Erythroblast (primary cell): ENCODE measurements at regions not wholly inside any gene's neighbourhood (a gene's known extent, or its start where the extent isn't known, plus 50 kb on each side); places are given as distances from the start of the nearest gene placed in this dataset.

Experiments
- GATA1 ChIP-seq: IDR thresholded peaks from 2 replicates; pipeline ENCODE4 v1.6.1; 2011; ENCODE audit warnings: low read depth, mild to moderate bottlenecking, control low read depth, low read length, moderate library complexity
- POLR2A ChIP-seq: IDR thresholded peaks from 2 replicates; pipeline ENCODE4 v1.6.1; 2011; ENCODE audit warnings: mild to moderate bottlenecking, low read length

DNA sequence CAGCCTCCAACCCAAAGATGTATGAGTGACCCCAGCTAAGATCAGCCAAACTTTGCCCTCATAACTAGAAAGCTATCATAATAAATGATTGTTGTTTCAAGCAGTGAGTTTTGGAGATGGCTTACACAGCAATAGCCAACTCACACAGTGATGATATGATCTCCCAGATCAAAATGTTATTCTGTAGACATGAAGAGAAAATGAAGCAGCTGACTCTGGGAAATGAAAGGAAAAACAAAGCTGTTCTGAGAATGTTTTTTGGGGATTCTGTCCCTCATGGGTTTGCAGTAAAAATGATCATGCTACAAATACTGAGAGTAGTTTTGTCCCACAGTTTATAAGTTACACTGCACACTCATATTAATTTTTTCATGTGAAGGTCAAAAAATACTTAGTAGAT lies 617.8 kb downstream of the MRPL39 start:
- TF ChIP-seq POLR2A = no peak
- TF ChIP-seq GATA1 = no peak
